ENCODE measurements at regions not wholly inside any gene's neighbourhood (a gene's known extent, or its start where the extent isn't known, plus 50 kb on each side); places are given as distances from the start of the nearest gene placed in this dataset.

DNA sequence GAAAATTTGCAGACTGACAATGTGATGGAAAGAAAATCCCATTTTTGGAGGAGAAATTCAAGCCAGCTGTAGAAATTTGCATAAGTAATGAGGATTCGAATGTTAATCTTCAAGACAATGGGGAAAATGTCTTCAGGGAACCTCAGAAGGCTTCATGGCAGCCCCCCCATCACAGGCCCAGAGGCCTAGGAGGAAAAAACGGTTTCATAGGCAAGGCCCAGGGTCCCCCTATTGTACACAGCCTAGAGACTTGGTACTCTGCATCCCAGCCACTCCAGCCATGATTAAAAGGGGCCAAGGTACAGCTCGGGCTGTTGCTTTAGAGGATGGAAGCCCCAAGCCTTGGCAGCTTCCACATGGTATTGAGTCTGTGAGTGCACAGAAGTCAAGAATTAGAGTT is 303.6 kb upstream of the PCDH7 start:
- TF ChIP-seq, protein P1, sequence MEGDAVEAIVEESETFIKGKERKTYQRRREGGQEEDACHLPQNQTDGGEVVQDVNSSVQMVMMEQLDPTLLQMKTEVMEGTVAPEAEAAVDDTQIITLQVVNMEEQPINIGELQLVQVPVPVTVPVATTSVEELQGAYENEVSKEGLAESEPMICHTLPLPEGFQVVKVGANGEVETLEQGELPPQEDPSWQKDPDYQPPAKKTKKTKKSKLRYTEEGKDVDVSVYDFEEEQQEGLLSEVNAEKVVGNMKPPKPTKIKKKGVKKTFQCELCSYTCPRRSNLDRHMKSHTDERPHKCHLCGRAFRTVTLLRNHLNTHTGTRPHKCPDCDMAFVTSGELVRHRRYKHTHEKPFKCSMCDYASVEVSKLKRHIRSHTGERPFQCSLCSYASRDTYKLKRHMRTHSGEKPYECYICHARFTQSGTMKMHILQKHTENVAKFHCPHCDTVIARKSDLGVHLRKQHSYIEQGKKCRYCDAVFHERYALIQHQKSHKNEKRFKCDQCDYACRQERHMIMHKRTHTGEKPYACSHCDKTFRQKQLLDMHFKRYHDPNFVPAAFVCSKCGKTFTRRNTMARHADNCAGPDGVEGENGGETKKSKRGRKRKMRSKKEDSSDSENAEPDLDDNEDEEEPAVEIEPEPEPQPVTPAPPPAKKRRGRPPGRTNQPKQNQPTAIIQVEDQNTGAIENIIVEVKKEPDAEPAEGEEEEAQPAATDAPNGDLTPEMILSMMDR (IDR thresholded peaks at IDR 0.05; ENCODE audit: borderline replicate concordance, extremely low read depth, insufficient read depth): no peak
- DNase-seq (no peak), FAIRE-seq (no peak)
- H3K27ac ChIP-seq (ENCODE audit: low read depth in 2 of 2, low read length in 2 of 2): no peak overlapping the region
- H3K27me3 ChIP-seq (ENCODE audit: control insufficient read depth, insufficient read depth, low read length): no peaks in the 10 kb centered on the region
- intact Hi-C loops (cut with DNase I): no loop called here
- peaks cover 0 to 14% (median 2%) of the 10 kb centered on the region in 3 donors for H3K9me3 ChIP-seq (ENCODE audit: control insufficient read depth in 2 of 3, insufficient read depth in 1 of 3, low read length in 3 of 3)
- no peak overlapping the region for H3K9ac ChIP-seq (ENCODE audit: low read length in 3 of 3)
- no peaks in the 10 kb centered on the region for H3K4me1 ChIP-seq (ENCODE audit: control insufficient read depth in 2 of 3, insufficient read depth in 2 of 3, low read depth in 1 of 3, low read length in 3 of 3)
- H3K4me3 ChIP-seq (ENCODE audit: low read length in 3 of 3): no peak overlapping the region
- H3K36me3 ChIP-seq (ENCODE audit: control insufficient read depth in 2 of 3, insufficient read depth in 3 of 3, low read length in 3 of 3): no peaks in the 10 kb centered on the region

DNA sequence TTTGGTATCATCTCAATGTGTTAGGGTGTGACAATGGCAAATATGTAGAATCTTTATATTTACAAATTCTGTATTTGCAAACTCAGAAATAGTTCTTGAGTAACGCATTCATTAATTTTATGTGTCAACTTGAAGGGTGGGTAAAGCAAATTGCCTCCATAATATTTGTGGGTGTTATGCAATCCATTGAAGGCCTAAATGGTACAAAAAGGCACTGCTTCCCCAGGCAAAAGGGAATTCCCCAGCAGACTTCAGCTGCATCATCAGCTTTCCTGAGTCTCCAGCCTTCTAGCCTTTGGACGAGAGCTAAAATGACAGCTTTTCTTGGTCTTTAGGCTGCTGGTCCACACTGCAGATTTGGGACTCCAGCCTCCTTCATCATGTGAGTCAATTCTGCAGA is 292.2 kb upstream of the PCDH7 start:
- H3K27ac ChIP-seq (ENCODE audit: low read depth in 2 of 2, low read length in 2 of 2): no peak overlapping the region
- H3K4me3 ChIP-seq (ENCODE audit: low read length in 3 of 3): no peak overlapping the region
- no peaks in the 10 kb centered on the region for H3K9me3 ChIP-seq (ENCODE audit: control insufficient read depth in 2 of 3, insufficient read depth in 1 of 3, low read length in 3 of 3)
- no peaks in the 10 kb centered on the region for H3K36me3 ChIP-seq (ENCODE audit: control insufficient read depth in 2 of 3, insufficient read depth in 3 of 3, low read length in 3 of 3)
- H3K4me1 ChIP-seq (ENCODE audit: control insufficient read depth in 2 of 3, insufficient read depth in 2 of 3, low read depth in 1 of 3, low read length in 3 of 3): no peaks in the 10 kb centered on the region
- no peaks in the 10 kb centered on the region for H3K27me3 ChIP-seq (ENCODE audit: control insufficient read depth, insufficient read depth, low read length)
- TF ChIP-seq, protein P1 (IDR thresholded peaks at IDR 0.05; ENCODE audit: borderline replicate concordance, extremely low read depth, insufficient read depth): no peak
- intact Hi-C loops (cut with DNase I): no loop called here
- FAIRE-seq (no peak), DNase-seq (no peak)
- H3K9ac ChIP-seq (ENCODE audit: low read length in 3 of 3): no peak overlapping the region

DNA sequence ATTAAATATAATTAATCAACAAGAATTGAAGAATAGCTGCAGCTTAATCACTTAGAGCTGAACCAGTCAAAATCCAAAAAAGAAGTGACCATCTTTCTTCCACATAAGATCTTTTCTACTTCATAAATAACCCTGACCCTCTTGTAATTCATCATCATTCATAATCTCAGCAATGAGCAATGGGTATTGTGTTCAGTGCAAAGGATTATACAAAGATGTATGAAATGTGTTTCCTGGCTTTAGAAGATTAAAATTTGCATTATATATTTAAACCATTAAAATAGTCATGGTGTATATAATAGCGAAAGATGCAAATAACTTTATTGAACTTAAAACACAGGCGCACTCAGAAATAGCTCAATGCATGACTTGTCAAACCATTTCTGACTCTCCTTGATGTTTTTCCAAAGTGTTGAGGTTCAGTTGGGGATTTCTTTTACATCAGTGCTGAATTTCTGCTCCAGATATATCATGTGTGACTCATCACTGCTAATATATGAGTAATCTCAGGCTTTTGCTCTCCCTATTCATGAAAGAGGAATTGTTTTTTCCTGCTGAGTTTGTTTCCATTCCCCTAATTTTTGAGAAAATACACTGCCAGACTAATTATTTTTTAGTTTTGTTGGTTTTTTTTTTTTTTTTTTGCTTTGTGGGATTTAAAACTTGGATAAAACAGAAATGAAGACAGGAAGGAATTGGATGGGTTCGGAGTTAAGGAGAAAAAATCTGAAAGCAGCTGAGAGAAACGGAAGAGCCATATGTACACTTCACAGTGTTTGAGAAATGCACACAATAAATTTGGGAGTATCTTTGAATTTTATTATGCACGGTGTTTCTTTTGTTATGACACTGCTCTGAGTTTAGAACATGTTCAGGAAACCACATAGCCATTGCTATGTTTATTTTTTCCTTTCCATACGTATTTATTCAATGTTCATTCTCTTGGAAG is 290.1 kb upstream of the PCDH7 start:
- intact Hi-C loops (cut with DNase I): no loop called here
- FAIRE-seq: no peak

More for the DNA sequence above, 290.1 kb upstream of the PCDH7 start:
- no peak overlapping the region for H3K27ac ChIP-seq (ENCODE audit: low read depth in 2 of 2, low read length in 2 of 2)
- TF ChIP-seq, protein P1 (IDR thresholded peaks at IDR 0.05; ENCODE audit: borderline replicate concordance, extremely low read depth, insufficient read depth): no peak
- H3K9ac ChIP-seq (ENCODE audit: low read length in 3 of 3): no peak overlapping the region
- no peaks in the 10 kb centered on the region for H3K36me3 ChIP-seq (ENCODE audit: control insufficient read depth in 2 of 3, insufficient read depth in 3 of 3, low read length in 3 of 3)
- no peaks in the 10 kb centered on the region for H3K27me3 ChIP-seq (ENCODE audit: control insufficient read depth, insufficient read depth, low read length)
- no peaks in the 10 kb centered on the region for H3K9me3 ChIP-seq (ENCODE audit: control insufficient read depth in 2 of 3, insufficient read depth in 1 of 3, low read length in 3 of 3)
- H3K4me1 ChIP-seq (ENCODE audit: control insufficient read depth in 2 of 3, insufficient read depth in 2 of 3, low read depth in 1 of 3, low read length in 3 of 3): no peaks in the 10 kb centered on the region
- H3K4me3 ChIP-seq (ENCODE audit: low read length in 3 of 3): no peak overlapping the region
- no peak for DNase-seq
